ENCODE measurements at regions not wholly inside any gene's neighbourhood (a gene's known extent, or its start where the extent isn't known, plus 50 kb on each side); places are given as distances from the start of the nearest gene placed in this dataset.
"Not testable (repeated sequence)": the region's sequence is repeated elsewhere in the genome, so short reads cannot be mapped to it uniquely, and the experiment has no call there.

- Histone ChIP-seq H3K4me1 (no peaks in the 10 kb centered on the region), H3K36me3 (no peaks in the 10 kb centered on the region), H3K4me3 (no peak overlapping the region), H3K27me3 (ENCODE audit: low read depth) (no peaks in the 10 kb centered on the region), H3K9me3 (no peaks in the 10 kb centered on the region), H3K27ac (no peak overlapping the region)
- ATAC-seq (no peak), DNase-seq (no peak)
- intact Hi-C loops (cut with DNase I), result no loop called here
- no peak for TF ChIP-seq CTCF (IDR thresholded peaks at IDR 0.05)
Observed at GRCh38 chr1:60615666-60616065, 466.7 kb upstream of the NFIA start.

GRCh38 chr1:60612790-60613189 is 469.6 kb upstream of the NFIA start:
- H3K27ac ChIP-seq, result no peak overlapping the region
- intact Hi-C loops (cut with DNase I), result no loop called here
- no peaks in the 10 kb centered on the region for H3K4me1 ChIP-seq
- no peaks in the 10 kb centered on the region for H3K27me3 ChIP-seq (ENCODE audit: low read depth)
- DNase-seq, result no peak
- no peak overlapping the region for H3K4me3 ChIP-seq
- no peaks in the 10 kb centered on the region for H3K9me3 ChIP-seq
- no peak for TF ChIP-seq CTCF (IDR thresholded peaks at IDR 0.05)
- ATAC-seq, result no peak
- no peaks in the 10 kb centered on the region for H3K36me3 ChIP-seq

GRCh38 chr1:60606921-60607320 is 475.4 kb upstream of the NFIA start:
- intact Hi-C loops (cut with DNase I); H3K27ac ChIP-seq; H3K4me3 ChIP-seq; H3K4me1 ChIP-seq; H3K9me3 ChIP-seq; H3K36me3 ChIP-seq; ATAC-seq; H3K27me3 ChIP-seq (ENCODE audit: low read depth); DNase-seq: not testable (repeated sequence)

GRCh38 chr1:60600532-60600931 is 481.8 kb upstream of the NFIA start:
- DNase-seq (no peak), ATAC-seq (no peak)
- TF ChIP-seq CTCF (IDR thresholded peaks at IDR 0.05), result no peak
- H3K9me3 ChIP-seq, result no peaks in the 10 kb centered on the region
- intact Hi-C loops (cut with DNase I), result no loop called here
- H3K4me3 ChIP-seq, result no peak overlapping the region
- no peaks in the 10 kb centered on the region for H3K36me3 ChIP-seq
- H3K27ac ChIP-seq, result no peak overlapping the region
- H3K4me1 ChIP-seq, result no peaks in the 10 kb centered on the region
- H3K27me3 ChIP-seq (ENCODE audit: low read depth), result no peaks in the 10 kb centered on the region

- H3K9me3 ChIP-seq, result no peaks in the 10 kb centered on the region
- ATAC-seq (no peak), DNase-seq (no peak)
- no peaks in the 10 kb centered on the region for H3K36me3 ChIP-seq
- no peaks in the 10 kb centered on the region for H3K27me3 ChIP-seq (ENCODE audit: low read depth)
- TF ChIP-seq CTCF (IDR thresholded peaks at IDR 0.05), result no peak
- no peak overlapping the region for H3K4me3 ChIP-seq
- no peak overlapping the region for H3K27ac ChIP-seq
- no peaks in the 10 kb centered on the region for H3K4me1 ChIP-seq
- intact Hi-C loops (cut with DNase I), result no loop called here
Observed at GRCh38 chr1:60599574-60599973, 482.8 kb upstream of the NFIA start.

- intact Hi-C loops (cut with DNase I), result no loop called here
- no peak overlapping the region for H3K27ac ChIP-seq
- no peaks in the 10 kb centered on the region for H3K4me1 ChIP-seq
- DNase-seq (no peak), ATAC-seq (no peak)
- TF ChIP-seq CTCF (IDR thresholded peaks at IDR 0.05), result no peak
- no peaks in the 10 kb centered on the region for H3K36me3 ChIP-seq
- H3K9me3 ChIP-seq, result no peaks in the 10 kb centered on the region
- no peaks in the 10 kb centered on the region for H3K27me3 ChIP-seq (ENCODE audit: low read depth)
- no peak overlapping the region for H3K4me3 ChIP-seq
Observed at GRCh38 chr1:60598041-60598910, 484.1 kb upstream of the NFIA start.
